Body of pancreas (tissue), 4 donors: ENCODE measurements at regions not wholly inside any gene's neighbourhood (a gene's known extent, or its start where the extent isn't known, plus 50 kb on each side); places are given as distances from the start of the nearest gene placed in this dataset.

Experiments
- POLR2A ChIP-seq, 3 donors: fragments of 450-650 bp; IDR thresholded peaks; one replicate each; pipeline ENCODE4 v1.6.1; 2016; ENCODE audit warnings: antibody characterized with exemption in 3 of 3, mild to moderate bottlenecking in 2 of 3
- TF ChIP-seq, protein P1 (sequence below), 7 experiments: fragments of 450-650 bp in 4 of 7; fragments of 200-600 bp in 3 of 7; sonication (generic) in 3 of 7; IDR thresholded peaks; one replicate each; pipeline ENCODE4 v1.5.1; 2016 to 2019; ENCODE audit warnings: antibody characterized with exemption in 7 of 7

- TF ChIP-seq, protein P1, sequence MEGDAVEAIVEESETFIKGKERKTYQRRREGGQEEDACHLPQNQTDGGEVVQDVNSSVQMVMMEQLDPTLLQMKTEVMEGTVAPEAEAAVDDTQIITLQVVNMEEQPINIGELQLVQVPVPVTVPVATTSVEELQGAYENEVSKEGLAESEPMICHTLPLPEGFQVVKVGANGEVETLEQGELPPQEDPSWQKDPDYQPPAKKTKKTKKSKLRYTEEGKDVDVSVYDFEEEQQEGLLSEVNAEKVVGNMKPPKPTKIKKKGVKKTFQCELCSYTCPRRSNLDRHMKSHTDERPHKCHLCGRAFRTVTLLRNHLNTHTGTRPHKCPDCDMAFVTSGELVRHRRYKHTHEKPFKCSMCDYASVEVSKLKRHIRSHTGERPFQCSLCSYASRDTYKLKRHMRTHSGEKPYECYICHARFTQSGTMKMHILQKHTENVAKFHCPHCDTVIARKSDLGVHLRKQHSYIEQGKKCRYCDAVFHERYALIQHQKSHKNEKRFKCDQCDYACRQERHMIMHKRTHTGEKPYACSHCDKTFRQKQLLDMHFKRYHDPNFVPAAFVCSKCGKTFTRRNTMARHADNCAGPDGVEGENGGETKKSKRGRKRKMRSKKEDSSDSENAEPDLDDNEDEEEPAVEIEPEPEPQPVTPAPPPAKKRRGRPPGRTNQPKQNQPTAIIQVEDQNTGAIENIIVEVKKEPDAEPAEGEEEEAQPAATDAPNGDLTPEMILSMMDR (IDR thresholded peaks at IDR 0.05) = peak in 1 of 7 experiments; percentile 4
- TF ChIP-seq POLR2A (IDR thresholded peaks at IDR 0.05) = no peak
Measured at GRCh38 chr2:103289105-103289725, 527.4 kb downstream of the TMEM182 start.
